Epithelial cell of proximal tubule (primary cell): ENCODE measurements at regions not wholly inside any gene's neighbourhood (a gene's known extent, or its start where the extent isn't known, plus 50 kb on each side); places are given as distances from the start of the nearest gene placed in this dataset.

ENCODE experiments used
- DNase-seq: peaks from one replicate; pipeline ENCODE4 v3.0.0-alpha.2; 2011; ENCODE audit warnings: low read depth
- H3K4me3 ChIP-seq: 2 replicates; pipeline ENCODE4 v1.5.1; 2011; ENCODE audit warnings: low read depth, mild to moderate bottlenecking, low read length
- CTCF ChIP-seq: conservative IDR thresholded peaks from 2 replicates; pipeline ENCODE4 v1.5.1; 2012; ENCODE audit warnings: low read depth, mild to moderate bottlenecking, low read length

GRCh38 chr6:81832304-81832703, 79.8 kb upstream of the TENT5A start:
- no peak for DNase-seq
- TF ChIP-seq CTCF: no peak
- no peak overlapping the region for H3K4me3 ChIP-seq

- H3K4me3 ChIP-seq: no peak overlapping the region
- no peak for DNase-seq
- no peak for TF ChIP-seq CTCF
Measured at GRCh38 chr6:81831274-81831673, 78.8 kb upstream of the TENT5A start.

GRCh38 chr6:81826784-81827183, 74.3 kb upstream of the TENT5A start:
- TF ChIP-seq CTCF: no peak
- no peak for DNase-seq
- no peak overlapping the region for H3K4me3 ChIP-seq

GRCh38 chr6:81822568-81822967, 70.1 kb upstream of the TENT5A start:
- no peak for TF ChIP-seq CTCF
- DNase-seq: no peak
- no peak overlapping the region for H3K4me3 ChIP-seq

- DNase-seq: no peak
- no peak for TF ChIP-seq CTCF
- H3K4me3 ChIP-seq: no peak overlapping the region
Measured at GRCh38 chr6:81821449-81821848, 69.0 kb upstream of the TENT5A start.

GRCh38 chr6:81820980-81821379, 68.5 kb upstream of the TENT5A start:
- no peak overlapping the region for H3K4me3 ChIP-seq
- no peak for TF ChIP-seq CTCF
- no peak for DNase-seq

- TF ChIP-seq CTCF: no peak
- no peak for DNase-seq
- no peak overlapping the region for H3K4me3 ChIP-seq
Measured at GRCh38 chr6:81820422-81820821, 67.9 kb upstream of the TENT5A start.
